Gastroesophageal sphincter (tissue), 4 donors: ENCODE measurements at regions not wholly inside any gene's neighbourhood (a gene's known extent, or its start where the extent isn't known, plus 50 kb on each side); places are given as distances from the start of the nearest gene placed in this dataset.

ENCODE experiments used
- ATAC-seq: fragments of 150-250 bp; one replicate; pipeline ENCODE4 v1.9.1; 2016; ENCODE audit warnings: mild to moderate bottlenecking, moderate library complexity
- H3K27ac ChIP-seq, 4 donors: fragments of 200-600 bp; sonication (generic) in 3 of 4; 1 replicate in 3 of 4; 2 replicates in 1 of 4; pipeline ENCODE4 v1.5.1; 2016 to 2019
- H3K27me3 ChIP-seq: fragments of 200-600 bp; sonication (generic); one replicate; pipeline ENCODE4 v1.5.1; 2019
- H3K36me3 ChIP-seq, 2 donors: fragments of 200-600 bp; sonication (generic); one replicate each; pipeline ENCODE4 v1.5.1; 2019; ENCODE audit warnings: control low read depth in 1 of 2
- H3K4me1 ChIP-seq, 3 donors: fragments of 200-600 bp; sonication (generic); 1 replicate in 2 of 3; 2 replicates in 1 of 3; pipeline ENCODE4 v1.5.1; 2016 to 2019; ENCODE audit warnings: control low read depth in 2 of 3
- H3K4me3 ChIP-seq, 2 donors: fragments of 200-600 bp; sonication (generic); one replicate each; pipeline ENCODE4 v1.5.1; 2019; ENCODE audit warnings: mild to moderate bottlenecking in 1 of 2, moderate library complexity in 1 of 2
- H3K9me3 ChIP-seq, 3 donors: fragments of 200-600 bp; sonication (generic); one replicate each; pipeline ENCODE4 v1.5.1; 2017 to 2019; ENCODE audit warnings: control low read depth in 2 of 3
- EP300 ChIP-seq: sonication (generic); formaldehyde crosslinking; IDR thresholded peaks from one replicate; pipeline ENCODE4 v1.6.1; 2017; ENCODE audit warnings: antibody characterized with exemption, mild to moderate bottlenecking
- POLR2A ChIP-seq, 2 donors: fragments of 450-650 bp; IDR thresholded peaks; one replicate each; pipeline ENCODE4 v1.6.1; 2017; ENCODE audit warnings: antibody characterized with exemption in 2 of 2, mild to moderate bottlenecking in 2 of 2, moderate library complexity in 1 of 2
- POLR2AphosphoS5 ChIP-seq: sonication (generic); formaldehyde crosslinking; IDR thresholded peaks from one replicate; pipeline ENCODE4 v1.6.1; 2017; ENCODE audit warnings: antibody characterized with exemption
- WGBS, 2 donors: methylation state at CpG; one replicate each; pipeline ENCODE4 v1.1.5; 2018; ENCODE audit warnings: low coverage in 1 of 2; 5-methylcytosine and 5-hydroxymethylcytosine counted together
- TF ChIP-seq, protein P1 (sequence below), 4 experiments: fragments of 200-600 bp in 2 of 4; fragments of 450-650 bp in 2 of 4; sonication (generic) in 1 of 4; IDR thresholded peaks; one replicate each; pipeline ENCODE4 v1.5.1; 2017 to 2019; ENCODE audit warnings: antibody characterized with exemption in 4 of 4, mild to moderate bottlenecking in 2 of 4, moderate library complexity in 2 of 4

DNA sequence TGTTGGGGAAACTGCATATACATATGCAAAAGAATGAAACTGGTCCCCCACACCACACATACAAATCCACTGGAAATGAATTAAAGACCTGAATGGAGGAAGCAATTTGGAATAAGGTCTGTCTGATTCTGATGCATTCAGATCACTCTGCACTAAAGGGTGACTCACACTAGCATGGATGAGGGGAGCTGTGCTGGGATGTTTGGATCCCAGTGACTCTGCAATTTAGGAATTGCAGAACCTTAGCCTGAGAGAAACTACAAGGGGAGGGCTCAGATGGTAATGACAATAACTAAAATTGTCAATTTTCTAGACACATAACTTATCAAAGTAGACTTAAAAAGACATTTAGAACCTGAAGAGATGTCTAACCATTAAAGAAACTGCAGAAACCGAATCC, 312.0 kb downstream of the CDK5RAP2 start:
- H3K36me3 ChIP-seq = no peaks in the 10 kb centered on the region
- no peak for ATAC-seq
- WGBS, 2 donors = 82 to 100% methylated on average over 1 of the region's 1 CpG
- H3K4me1 ChIP-seq = no peaks in the 10 kb centered on the region
- H3K9me3 ChIP-seq = peaks cover 0 to 7% (median 0%) of the 10 kb centered on the region in 3 donors
- H3K27me3 ChIP-seq = no peaks in the 10 kb centered on the region
- TF ChIP-seq POLR2A (IDR thresholded peaks at IDR 0.05) (no peak), EP300 (no peak), POLR2AphosphoS5 (no peak)
- TF ChIP-seq, protein P1, sequence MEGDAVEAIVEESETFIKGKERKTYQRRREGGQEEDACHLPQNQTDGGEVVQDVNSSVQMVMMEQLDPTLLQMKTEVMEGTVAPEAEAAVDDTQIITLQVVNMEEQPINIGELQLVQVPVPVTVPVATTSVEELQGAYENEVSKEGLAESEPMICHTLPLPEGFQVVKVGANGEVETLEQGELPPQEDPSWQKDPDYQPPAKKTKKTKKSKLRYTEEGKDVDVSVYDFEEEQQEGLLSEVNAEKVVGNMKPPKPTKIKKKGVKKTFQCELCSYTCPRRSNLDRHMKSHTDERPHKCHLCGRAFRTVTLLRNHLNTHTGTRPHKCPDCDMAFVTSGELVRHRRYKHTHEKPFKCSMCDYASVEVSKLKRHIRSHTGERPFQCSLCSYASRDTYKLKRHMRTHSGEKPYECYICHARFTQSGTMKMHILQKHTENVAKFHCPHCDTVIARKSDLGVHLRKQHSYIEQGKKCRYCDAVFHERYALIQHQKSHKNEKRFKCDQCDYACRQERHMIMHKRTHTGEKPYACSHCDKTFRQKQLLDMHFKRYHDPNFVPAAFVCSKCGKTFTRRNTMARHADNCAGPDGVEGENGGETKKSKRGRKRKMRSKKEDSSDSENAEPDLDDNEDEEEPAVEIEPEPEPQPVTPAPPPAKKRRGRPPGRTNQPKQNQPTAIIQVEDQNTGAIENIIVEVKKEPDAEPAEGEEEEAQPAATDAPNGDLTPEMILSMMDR (IDR thresholded peaks at IDR 0.05) = no peak
- no peak overlapping the region for H3K4me3 ChIP-seq
- no peak overlapping the region for H3K27ac ChIP-seq

DNA sequence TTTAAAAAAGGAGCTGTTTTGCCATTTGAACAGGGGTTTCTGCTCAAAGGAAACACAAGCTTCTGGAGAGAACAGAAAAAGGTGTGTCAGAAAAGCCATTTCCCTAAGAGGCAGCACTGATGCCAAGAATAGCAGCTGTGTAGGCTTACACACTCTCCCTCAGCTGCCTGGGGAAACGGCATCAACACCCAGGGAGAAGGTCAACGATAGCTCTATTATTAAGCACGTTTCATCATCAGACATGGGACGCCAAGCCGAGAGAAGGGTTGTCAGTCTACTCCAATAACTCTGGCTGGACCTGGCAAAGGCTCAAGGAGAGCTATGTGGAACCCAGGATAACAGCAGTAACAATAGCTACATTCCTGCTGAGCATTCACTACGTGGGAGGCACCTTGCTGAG, 314.2 kb downstream of the CDK5RAP2 start:
- Histone ChIP-seq H3K4me3 (no peak overlapping the region), H3K27ac (no peak overlapping the region), H3K9me3 (peaks cover 0 to 5% (median 0%) of the 10 kb centered on the region in 3 donors), H3K27me3 (no peaks in the 10 kb centered on the region), H3K36me3 (no peaks in the 10 kb centered on the region), H3K4me1 (no peaks in the 10 kb centered on the region)
- no peak for ATAC-seq
- TF ChIP-seq EP300 (no peak), POLR2AphosphoS5 (no peak), POLR2A (IDR thresholded peaks at IDR 0.05) (no peak)
- TF ChIP-seq, protein P1 (IDR thresholded peaks at IDR 0.05) = no peak
- WGBS, 2 donors = 57% methylated on average over 2 of the region's 6 CpGs; no CpG with 5 or more reads in 1 of the 2 donors

DNA sequence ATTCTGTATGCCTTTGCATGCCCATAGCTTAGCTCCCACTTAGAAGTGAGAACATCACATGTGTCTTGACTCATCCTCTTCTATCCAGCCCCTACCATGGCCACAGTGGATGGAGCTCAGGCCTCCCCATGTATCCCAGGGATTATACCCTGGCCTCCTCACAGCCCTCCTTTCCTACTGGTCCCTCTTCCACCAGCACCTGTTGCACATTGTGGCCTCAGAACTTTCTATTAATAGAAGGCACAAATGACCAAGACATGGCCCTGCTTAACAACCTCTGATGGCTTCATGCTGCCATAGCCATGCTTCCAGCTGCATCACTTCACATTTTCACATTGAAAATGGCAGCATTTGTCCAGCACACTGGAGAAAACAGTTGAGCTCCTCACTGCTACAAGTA, 315.4 kb downstream of the CDK5RAP2 start:
- TF ChIP-seq, protein P1 (IDR thresholded peaks at IDR 0.05) = no peak
- no peak for TF ChIP-seq EP300
- TF ChIP-seq POLR2AphosphoS5 = no peak
- no peak for TF ChIP-seq POLR2A (IDR thresholded peaks at IDR 0.05)
- Histone ChIP-seq H3K27ac (no peak overlapping the region), H3K4me3 (no peak overlapping the region), H3K36me3 (no peaks in the 10 kb centered on the region), H3K4me1 (no peaks in the 10 kb centered on the region), H3K9me3 (no peaks in the 10 kb centered on the region), H3K27me3 (no peaks in the 10 kb centered on the region)
- ATAC-seq = no peak

DNA sequence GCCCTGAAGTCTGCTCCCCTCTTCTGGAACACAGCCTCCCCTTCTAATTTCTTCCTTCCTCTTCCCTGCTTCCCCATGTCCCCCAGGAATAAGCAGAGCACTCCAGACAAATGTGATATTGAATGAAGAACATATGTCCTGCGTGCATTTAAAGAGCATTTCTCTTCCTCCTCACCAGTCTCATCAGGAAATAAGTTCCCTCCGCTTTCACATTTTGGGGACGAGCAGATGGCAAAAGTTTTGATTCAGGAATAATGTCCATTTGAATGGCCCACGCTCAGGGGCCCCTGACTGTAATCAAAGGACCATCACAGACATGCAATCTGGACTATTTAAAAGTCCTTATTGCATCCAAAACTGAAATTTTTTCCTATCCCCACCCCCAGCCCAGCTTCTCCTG, 316.1 kb downstream of the CDK5RAP2 start:
- WGBS, 2 donors = 60 to 69% methylated on average over 3 to 4 of the region's 4 CpGs
- no peaks in the 10 kb centered on the region for H3K36me3 ChIP-seq

DNA sequence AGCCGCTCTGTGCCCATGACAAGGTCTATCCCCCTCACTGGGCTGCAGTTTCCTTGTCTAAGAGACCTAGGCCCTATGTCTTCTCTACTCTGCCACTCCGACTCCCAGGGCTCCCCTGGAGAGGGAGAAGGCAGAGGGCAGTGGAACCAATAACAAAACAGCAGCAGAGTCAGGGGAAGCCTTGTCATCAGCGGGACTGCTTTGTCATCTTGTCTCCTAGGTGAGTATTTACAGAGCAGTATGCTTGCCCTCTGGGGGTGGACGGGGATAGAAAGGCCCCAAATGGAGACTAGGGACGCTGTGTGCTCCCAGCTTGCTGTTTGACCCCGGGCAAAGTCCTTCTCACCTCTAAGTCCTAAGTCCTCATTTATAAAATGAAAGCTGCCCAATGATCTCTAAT, 318.5 kb downstream of the CDK5RAP2 start:
- H3K36me3 ChIP-seq = no peaks in the 10 kb centered on the region
- 72 to 73% methylated on average over 3 to 6 of the region's 6 CpGs for WGBS, 2 donors
- H3K27ac ChIP-seq = no peak overlapping the region
- TF ChIP-seq, protein P1 (IDR thresholded peaks at IDR 0.05) = no peak
- no peak for TF ChIP-seq POLR2A (IDR thresholded peaks at IDR 0.05)
- no peak for TF ChIP-seq POLR2AphosphoS5
- no peak for TF ChIP-seq EP300
- H3K4me3 ChIP-seq = no peak overlapping the region
- no peaks in the 10 kb centered on the region for H3K4me1 ChIP-seq
- ATAC-seq = no peak
- no peaks in the 10 kb centered on the region for H3K27me3 ChIP-seq
- no peaks in the 10 kb centered on the region for H3K9me3 ChIP-seq

More for the DNA sequence above, 316.1 kb downstream of the CDK5RAP2 start:
- H3K4me3 ChIP-seq = no peak overlapping the region
- no peaks in the 10 kb centered on the region for H3K27me3 ChIP-seq
- TF ChIP-seq, protein P1 (IDR thresholded peaks at IDR 0.05) = no peak
- TF ChIP-seq EP300 = no peak
- TF ChIP-seq POLR2A (IDR thresholded peaks at IDR 0.05) = no peak
- no peak for TF ChIP-seq POLR2AphosphoS5
- no peaks in the 10 kb centered on the region for H3K4me1 ChIP-seq
- H3K27ac ChIP-seq = no peak overlapping the region
- no peak for ATAC-seq
- H3K9me3 ChIP-seq = no peaks in the 10 kb centered on the region
